MM.1S (cell line): ENCODE measurements at regions not wholly inside any gene's neighbourhood (a gene's known extent, or its start where the extent isn't known, plus 50 kb on each side); places are given as distances from the start of the nearest gene placed in this dataset.

ENCODE experiments used
- DNase-seq: peaks from one replicate; pipeline ENCODE4 v3.0.0-alpha.2; 2015
- H2AFZ ChIP-seq: fragments of 300-600 bp; sonication (generic); 2 replicates; pipeline ENCODE4 v1.6.0; 2016; ENCODE audit warnings: antibody characterized with exemption, low read length
- H3F3A ChIP-seq: fragments of 300-600 bp; sonication (generic); 2 replicates; pipeline ENCODE4 v1.6.1; 2016; ENCODE audit warnings: mild to moderate bottlenecking, antibody characterized with exemption, low read length, moderate library complexity, mixed read lengths; ENCODE audit not compliant: insufficient read depth
- H3K27ac ChIP-seq: fragments of 300-600 bp; sonication (generic); 2 replicates; pipeline ENCODE4 v1.5.1; 2016; ENCODE audit warnings: mild to moderate bottlenecking, low read length
- H3K27me3 ChIP-seq: fragments of 300-600 bp; sonication (generic); replicated peaks from 2 replicates; pipeline ENCODE4 v1.6.0; 2016; ENCODE audit warnings: low read length; ENCODE audit not compliant: insufficient read depth
- H3K36me3 ChIP-seq: fragments of 300-600 bp; sonication (generic); replicated peaks from 2 replicates; pipeline ENCODE4 v1.6.1; 2016; ENCODE audit warnings: mild to moderate bottlenecking, low read length, mixed read lengths; ENCODE audit not compliant: insufficient read depth
- H3K4me1 ChIP-seq: fragments of 300-600 bp; sonication (generic); 2 replicates; pipeline ENCODE4 v1.6.1; 2016; ENCODE audit warnings: low read length, mixed read lengths
- H3K4me2 ChIP-seq: fragments of 300-600 bp; sonication (generic); 2 replicates; pipeline ENCODE4 v1.6.0; 2016; ENCODE audit warnings: low read depth, low read length
- H3K4me3 ChIP-seq: fragments of 300-600 bp; sonication (generic); 2 replicates; pipeline ENCODE4 v1.5.1; 2016; ENCODE audit warnings: low read length, mixed read lengths
- H3K79me2 ChIP-seq: fragments of 300-600 bp; sonication (generic); 2 replicates; pipeline ENCODE4 v1.6.1; 2016; ENCODE audit warnings: mixed run types, low read length, mixed read lengths
- H3K9ac ChIP-seq: fragments of 300-600 bp; sonication (generic); 2 replicates; pipeline ENCODE4 v1.6.1; 2016; ENCODE audit warnings: low read length, mixed read lengths
- H3K9me2 ChIP-seq: fragments of 300-600 bp; sonication (generic); replicated peaks from 2 replicates; pipeline ENCODE4 v1.6.1; 2016; ENCODE audit warnings: mild to moderate bottlenecking, low read length, mixed read lengths; ENCODE audit not compliant: insufficient read depth
- H3K9me3 ChIP-seq: fragments of 300-600 bp; sonication (generic); replicated peaks from 2 replicates; pipeline ENCODE4 v1.6.1; 2016; ENCODE audit warnings: mild to moderate bottlenecking, low read length, mixed read lengths; ENCODE audit not compliant: insufficient read depth
- H4K20me1 ChIP-seq: fragments of 300-600 bp; sonication (generic); 2 replicates; pipeline ENCODE4 v1.6.1; 2016; ENCODE audit warnings: mild to moderate bottlenecking, low read length, moderate library complexity, mixed read lengths; ENCODE audit not compliant: insufficient read depth
- CTCF ChIP-seq: fragments of 300-600 bp; sonication (generic); IDR thresholded peaks from 2 replicates; pipeline ENCODE4 v1.5.1; 2016; ENCODE audit warnings: antibody characterized with exemption, low read length, mixed read lengths
- EZH2 ChIP-seq: fragments of 300-600 bp; sonication (generic); optimal IDR thresholded peaks from 2 replicates; pipeline ENCODE3; 2017; ENCODE audit warnings: low read depth, mild to moderate bottlenecking, antibody characterized with exemption, low read length, mixed read lengths
- EZH2phosphoT487 ChIP-seq: fragments of 300-600 bp; sonication (generic); IDR thresholded peaks from 2 replicates; pipeline ENCODE4 v1.6.1; 2018; ENCODE audit warnings: antibody characterized with exemption, low read length

DNA sequence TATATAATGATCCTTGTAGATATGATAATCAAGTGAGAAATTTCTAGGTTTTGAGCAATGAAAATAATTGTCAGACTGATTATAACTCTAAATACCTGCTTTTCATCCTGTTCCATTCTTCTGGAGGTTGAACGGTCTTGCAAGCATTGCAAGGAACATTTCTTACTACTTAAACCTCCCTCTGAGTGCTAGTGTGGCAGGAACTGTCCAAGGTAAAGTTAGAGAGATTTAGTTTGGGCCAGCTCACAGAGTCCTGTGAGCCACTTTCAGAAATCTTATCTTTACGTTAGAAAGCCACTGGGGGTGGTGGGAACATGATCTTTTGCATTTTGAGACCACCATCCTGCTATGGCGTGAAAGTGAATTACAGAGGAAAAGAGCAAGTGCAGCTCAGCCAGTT lies 121.1 kb upstream of the NPHP3 start:
- H3F3A ChIP-seq = no peaks in the 10 kb centered on the region
- TF ChIP-seq EZH2 = no peak
- no peaks in the 10 kb centered on the region for H3K9me3 ChIP-seq
- no peak overlapping the region for H3K4me3 ChIP-seq
- H3K79me2 ChIP-seq = no peaks in the 10 kb centered on the region
- no peaks in the 10 kb centered on the region for H3K9me2 ChIP-seq
- no peak overlapping the region for H2AFZ ChIP-seq
- H4K20me1 ChIP-seq = no peaks in the 10 kb centered on the region
- no peaks in the 10 kb centered on the region for H3K36me3 ChIP-seq
- DNase-seq = no peak
- H3K27ac ChIP-seq = no peak overlapping the region
- no peak overlapping the region for H3K9ac ChIP-seq
- H3K4me1 ChIP-seq = no peaks in the 10 kb centered on the region
- no peak overlapping the region for H3K4me2 ChIP-seq
- no peaks in the 10 kb centered on the region for H3K27me3 ChIP-seq

DNA sequence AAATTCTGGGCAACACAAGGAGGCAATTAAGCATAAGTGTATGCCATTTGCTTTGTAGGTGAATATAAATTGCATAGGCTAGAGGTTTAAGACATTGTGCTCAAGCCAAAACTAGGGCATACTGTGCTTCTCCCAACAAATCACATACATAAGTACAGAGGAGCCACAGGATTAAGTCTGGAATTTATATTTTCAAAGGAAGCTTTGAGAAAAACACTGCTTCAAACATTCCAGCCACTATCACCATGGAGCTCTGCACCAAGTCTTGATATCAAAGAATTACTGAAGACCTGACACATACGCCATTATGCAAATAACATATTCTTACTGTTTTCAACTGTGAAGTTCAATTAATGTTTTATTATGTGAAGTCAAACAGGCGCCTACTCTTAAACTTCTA lies 119.4 kb upstream of the NPHP3 start:
- TF ChIP-seq CTCF = no peak
- TF ChIP-seq EZH2phosphoT487 = no peak
- no peak for TF ChIP-seq EZH2
- DNase-seq = no peak
- Histone ChIP-seq H3K79me2 (no peaks in the 10 kb centered on the region), H3K9me2 (no peaks in the 10 kb centered on the region), H3K9ac (no peak overlapping the region), H3K36me3 (no peaks in the 10 kb centered on the region), H3K9me3 (no peaks in the 10 kb centered on the region), H3F3A (no peaks in the 10 kb centered on the region), H3K4me2 (no peak overlapping the region), H3K4me1 (no peaks in the 10 kb centered on the region), H3K4me3 (no peak overlapping the region), H4K20me1 (no peaks in the 10 kb centered on the region), H3K27me3 (no peaks in the 10 kb centered on the region), H3K27ac (no peak overlapping the region), H2AFZ (no peak overlapping the region)

- no peak for TF ChIP-seq CTCF
- TF ChIP-seq EZH2phosphoT487 = no peak
- Histone ChIP-seq H2AFZ (no peak overlapping the region), H3K27ac (no peak overlapping the region), H3K9me3 (no peaks in the 10 kb centered on the region), H3K4me2 (no peak overlapping the region), H3F3A (no peaks in the 10 kb centered on the region), H3K9me2 (no peaks in the 10 kb centered on the region), H3K79me2 (no peaks in the 10 kb centered on the region), H3K4me3 (no peak overlapping the region), H3K36me3 (no peaks in the 10 kb centered on the region), H4K20me1 (no peaks in the 10 kb centered on the region), H3K27me3 (no peaks in the 10 kb centered on the region), H3K9ac (no peak overlapping the region), H3K4me1 (no peaks in the 10 kb centered on the region)
- DNase-seq = no peak
Observed at GRCh38 chr3:132840201-132840700, 118.0 kb upstream of the NPHP3 start.

GRCh38 chr3:132838477-132838876 lies 116.3 kb upstream of the NPHP3 start:
- Histone ChIP-seq H4K20me1 (no peaks in the 10 kb centered on the region), H3K36me3 (no peaks in the 10 kb centered on the region), H3K4me3 (no peak overlapping the region), H3K9me2 (no peaks in the 10 kb centered on the region), H3K4me2 (no peak overlapping the region), H3K27me3 (no peaks in the 10 kb centered on the region), H3K27ac (no peak overlapping the region), H3K79me2 (no peaks in the 10 kb centered on the region), H3F3A (no peaks in the 10 kb centered on the region), H3K9me3 (no peaks in the 10 kb centered on the region), H3K4me1 (no peaks in the 10 kb centered on the region), H3K9ac (no peak overlapping the region), H2AFZ (no peak overlapping the region)
- TF ChIP-seq EZH2phosphoT487 (no peak), CTCF (no peak), EZH2 (no peak)
- DNase-seq = no peak
